ENCODE measurements at regions not wholly inside any gene's neighbourhood (a gene's known extent, or its start where the extent isn't known, plus 50 kb on each side); places are given as distances from the start of the nearest gene placed in this dataset.

DNA sequence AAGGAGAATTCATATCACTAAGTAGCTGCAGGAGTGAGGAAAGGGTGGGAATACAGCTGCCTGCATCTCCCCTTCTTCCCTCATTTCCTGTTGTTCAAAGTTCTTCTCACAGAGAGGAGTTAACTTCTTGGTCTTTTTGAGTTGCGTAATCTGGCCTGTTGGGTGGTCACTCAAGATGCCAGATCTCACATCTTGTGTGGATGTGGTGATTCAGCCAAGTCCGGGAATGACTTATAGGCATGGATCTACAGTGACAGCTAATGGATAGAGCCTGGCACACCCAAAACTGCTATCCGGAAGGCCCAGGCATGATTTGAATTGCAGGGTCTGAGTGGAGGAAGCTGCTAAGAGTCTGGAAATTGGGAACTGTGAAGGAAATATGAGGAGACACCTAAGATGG lies 100.2 kb upstream of the SLC35B3 start:
- no peak for DNase-seq

DNA sequence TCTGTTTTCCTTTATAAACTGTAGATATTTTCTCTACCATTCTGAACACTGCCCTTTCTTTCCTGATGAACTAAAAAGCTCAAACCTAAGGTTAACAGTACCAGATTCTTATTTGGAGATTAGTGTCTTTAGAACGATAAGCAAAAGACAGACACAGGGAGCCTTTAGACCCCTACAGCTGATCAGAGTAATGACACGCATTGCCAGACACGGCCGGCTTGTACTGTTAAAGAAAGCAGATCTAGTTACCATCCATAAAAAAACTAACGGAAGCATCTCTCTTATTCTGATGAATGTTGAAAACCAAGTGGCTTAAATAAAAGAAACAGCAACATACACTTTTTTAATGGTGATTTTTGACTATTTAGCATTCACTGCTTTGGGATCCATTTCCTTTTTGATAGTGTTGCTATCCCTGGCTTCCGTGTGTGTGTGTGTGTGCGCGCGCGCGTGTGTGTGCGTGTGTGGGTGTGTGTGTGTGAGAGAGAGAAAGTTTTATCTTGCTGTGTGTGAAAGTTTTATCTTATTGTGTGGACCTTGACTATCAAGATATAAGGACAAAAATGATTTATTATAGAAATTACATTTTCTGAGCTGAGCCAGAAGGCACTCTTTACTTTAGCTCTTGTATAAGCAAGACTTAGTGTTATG lies 95.6 kb upstream of the SLC35B3 start:
- DNase-seq = no peak

DNA sequence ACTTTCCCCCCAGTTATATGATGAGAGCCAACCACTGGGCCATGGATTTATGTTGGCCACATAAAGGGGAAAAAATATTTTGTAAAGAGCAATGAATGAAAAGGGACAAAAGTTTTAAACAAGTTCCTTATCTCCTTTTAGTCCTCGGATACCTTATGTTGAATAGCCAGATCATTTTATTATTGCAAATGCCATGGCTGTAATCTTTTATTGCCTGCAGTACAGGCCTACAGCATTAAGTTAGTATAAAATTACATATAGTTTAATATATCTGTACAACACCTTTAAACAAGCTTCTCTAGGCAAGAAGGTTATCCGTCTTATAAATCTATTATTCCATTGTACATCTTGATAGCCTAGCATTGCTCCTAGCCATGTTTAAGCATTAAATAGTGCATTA lies 93.9 kb upstream of the SLC35B3 start:
- DNase-seq = no peak

DNA sequence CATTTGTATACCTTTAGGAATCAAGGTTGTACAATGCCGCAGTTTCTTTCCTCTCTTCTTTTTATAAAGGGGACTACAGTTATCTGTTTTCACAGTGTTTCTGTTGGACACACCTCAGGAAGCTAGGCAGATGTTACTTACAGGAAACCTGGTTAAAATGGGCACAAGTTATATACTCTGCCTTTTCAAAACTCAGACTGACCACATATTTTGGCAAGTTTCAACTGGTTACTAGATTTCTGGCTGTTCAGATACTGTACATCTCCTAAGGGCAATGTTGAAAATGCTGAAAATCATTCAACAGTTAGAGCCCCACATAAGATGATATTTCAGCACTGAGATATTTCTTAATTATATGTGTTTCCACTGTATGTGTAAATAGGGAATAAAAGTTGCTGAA lies 92.5 kb upstream of the SLC35B3 start:
- no peak for DNase-seq

DNA sequence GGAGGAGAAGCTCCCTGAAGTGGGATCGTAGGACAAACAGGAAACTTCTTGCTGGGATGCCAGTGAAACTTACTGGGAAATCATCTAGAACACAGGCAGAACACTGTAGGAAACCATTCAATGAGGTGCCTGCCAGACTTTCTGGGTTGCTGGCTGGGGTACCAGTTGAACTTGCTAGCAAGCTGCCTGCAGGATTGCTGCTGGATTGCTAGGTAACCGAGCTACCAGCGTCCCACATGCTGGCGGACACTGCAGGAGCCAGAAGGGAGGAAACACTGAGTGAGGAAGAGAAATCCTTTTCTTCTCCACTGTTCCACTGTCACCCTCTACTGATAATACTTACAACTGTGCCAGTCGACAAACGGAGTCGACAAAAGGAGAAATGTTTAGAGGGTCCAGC lies 91.3 kb upstream of the SLC35B3 start:
- no peak for DNase-seq

DNA sequence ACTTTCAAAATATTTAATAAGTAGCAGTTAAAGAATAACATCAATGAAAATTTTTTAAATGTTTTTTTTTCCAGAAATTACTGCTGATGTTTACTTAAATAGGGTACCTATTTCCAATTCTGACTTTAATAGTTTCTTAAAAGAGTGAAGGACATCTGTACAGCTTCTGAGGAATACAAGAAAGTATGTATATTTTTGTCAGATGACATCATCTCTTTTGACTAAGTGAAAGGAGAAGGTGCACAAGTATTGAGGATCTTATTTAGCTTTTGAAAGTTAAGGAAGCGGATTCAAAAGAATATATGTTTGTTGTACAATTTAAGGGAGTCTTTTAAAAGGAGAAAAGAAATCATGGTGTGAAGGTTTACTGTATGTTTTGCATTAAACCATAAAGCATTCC lies 90.0 kb upstream of the SLC35B3 start:
- no peak for DNase-seq

DNA sequence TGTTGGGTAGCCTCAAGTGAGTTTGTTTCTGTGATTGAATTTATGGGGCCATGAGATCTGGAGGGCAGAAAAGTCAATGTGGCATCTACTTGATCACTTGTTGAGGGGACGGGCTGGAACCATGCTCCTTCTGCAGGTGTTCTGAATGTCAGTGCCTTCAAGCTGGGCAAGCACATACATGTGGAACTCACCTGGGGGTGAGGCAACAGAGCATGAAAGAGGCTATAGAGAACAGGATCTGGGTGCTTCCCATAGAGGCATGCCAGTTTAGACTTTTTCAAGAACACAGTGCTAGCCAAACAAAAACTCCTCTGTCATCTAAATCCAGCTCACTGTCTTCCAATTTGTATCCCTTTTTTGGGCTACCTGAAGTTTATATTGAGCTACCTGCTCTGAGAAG lies 77.8 kb upstream of the SLC35B3 start:
- DNase-seq = no peak

DNA sequence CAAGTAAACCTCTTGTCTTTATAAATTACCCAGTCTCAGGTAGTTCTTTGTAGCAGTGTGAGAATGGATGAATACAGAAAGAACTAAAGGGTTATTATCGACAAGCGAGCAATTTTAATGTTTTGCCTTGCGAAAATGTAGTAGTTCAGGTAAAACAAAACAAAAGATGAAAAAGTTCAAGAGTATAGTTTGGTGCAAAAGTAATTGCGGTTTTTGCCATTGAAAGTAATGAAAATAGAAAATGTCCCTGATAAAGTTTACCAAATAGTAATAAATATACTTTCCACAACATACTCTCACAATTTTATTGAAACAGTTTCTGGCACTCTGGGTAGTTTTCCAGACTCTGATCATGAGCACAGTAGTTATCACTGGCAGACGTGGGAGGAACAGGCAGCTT lies 71.9 kb upstream of the SLC35B3 start:
- no peak for DNase-seq

DNA sequence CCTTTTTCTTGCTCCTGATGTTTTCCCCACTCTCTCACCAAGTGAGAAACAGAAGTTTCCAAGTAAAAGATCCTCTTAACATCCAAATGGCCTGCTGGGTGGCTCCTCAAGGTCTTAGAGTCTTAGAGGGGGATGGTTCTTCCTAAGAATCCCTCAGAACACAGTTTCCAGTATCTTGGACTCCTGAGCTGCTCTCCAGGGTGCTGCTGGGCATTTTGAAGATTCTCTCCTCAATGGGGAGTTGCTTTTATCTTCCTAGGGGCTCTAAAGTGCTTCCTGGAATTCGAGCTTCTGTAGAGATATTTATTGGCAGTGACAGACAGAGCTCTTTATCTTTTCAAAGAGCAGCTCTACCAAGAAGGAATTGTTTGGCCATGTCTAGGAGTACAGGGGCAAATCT lies 70.8 kb upstream of the SLC35B3 start:
- no peak for DNase-seq

DNA sequence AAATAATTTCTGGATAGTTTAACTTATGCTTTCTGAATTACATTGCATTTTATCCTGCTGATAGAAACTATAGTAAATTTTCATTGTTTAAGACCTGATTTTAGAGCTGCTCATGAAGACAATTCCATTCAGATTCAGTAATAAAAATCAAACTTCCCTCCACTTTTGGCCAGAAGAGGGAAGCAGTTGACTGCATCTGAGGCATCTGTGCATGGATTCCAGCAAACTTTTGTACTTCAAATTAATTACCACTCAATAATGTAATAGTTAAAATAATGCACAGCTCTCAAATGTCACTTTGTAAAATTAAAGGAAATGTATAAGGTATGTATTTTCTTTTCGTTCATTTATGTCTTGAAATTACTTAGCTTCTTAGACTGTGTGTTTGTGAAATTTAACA lies 64.2 kb upstream of the SLC35B3 start:
- no peak for DNase-seq

DNA sequence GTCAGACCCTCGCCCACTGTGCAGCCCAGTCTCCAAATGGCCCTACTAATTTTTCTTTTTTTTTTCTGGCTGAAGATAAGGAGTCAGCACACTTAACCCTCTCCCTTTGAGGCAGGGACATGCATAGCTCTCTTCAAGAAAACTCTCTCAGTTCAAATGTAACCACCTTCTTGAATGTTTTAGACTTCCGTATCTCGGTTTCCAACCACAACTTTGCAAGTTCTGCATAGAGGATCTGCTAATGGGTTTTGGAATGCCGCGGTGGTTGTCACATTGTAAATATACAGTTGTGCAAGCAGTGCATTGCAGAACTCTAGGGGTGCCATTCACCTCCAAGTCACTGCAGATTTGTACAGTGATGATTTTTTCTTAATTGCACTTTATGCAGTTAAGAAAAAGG lies 59.4 kb upstream of the SLC35B3 start:
- DNase-seq = no peak

DNA sequence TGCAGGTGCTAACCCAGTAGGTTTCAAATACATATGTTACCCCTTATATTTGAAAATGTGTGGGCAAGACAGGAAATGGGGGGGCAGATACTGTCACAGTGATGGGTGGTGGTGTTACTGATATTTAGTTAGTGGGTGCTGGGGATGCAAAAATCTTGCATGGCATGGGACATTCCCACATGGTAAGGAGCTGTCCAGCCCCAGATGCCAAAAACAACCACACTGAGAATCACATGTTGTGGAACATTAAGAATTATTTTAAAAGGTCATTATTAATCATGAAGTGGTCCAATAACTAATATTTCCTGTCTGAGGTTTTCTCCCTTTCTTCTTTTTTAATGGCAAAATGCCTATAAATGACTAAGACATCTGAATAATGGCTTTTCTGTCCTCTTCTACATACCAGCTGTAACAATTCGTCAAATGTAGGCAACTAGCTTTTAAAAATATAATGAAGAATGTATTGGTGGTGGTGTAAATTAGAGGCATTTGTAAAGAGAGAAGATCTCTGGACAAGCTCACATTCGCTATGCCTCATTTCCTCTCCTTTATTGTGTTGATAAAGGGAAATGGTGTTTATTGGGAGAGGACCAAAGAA lies 57.3 kb upstream of the SLC35B3 start:
- DNase-seq = no peak

All from stimulated activated naive CD4-positive, alpha-beta T cell treated with Interleukin-2 at 50 U/mL for 16 hours (primary cell).